SW480 (cell line): ENCODE measurements at regions not wholly inside any gene's neighbourhood (a gene's known extent, or its start where the extent isn't known, plus 50 kb on each side); places are given as distances from the start of the nearest gene placed in this dataset.

Source experiments
- DNase-seq: peaks from one replicate; pipeline ENCODE4 v3.0.0-alpha.2; 2016; ENCODE audit warnings: low spot score

GRCh38 chr2:52934920-52935640, 832.5 kb upstream of the CHAC2 start:
- no peak for DNase-seq

DNA sequence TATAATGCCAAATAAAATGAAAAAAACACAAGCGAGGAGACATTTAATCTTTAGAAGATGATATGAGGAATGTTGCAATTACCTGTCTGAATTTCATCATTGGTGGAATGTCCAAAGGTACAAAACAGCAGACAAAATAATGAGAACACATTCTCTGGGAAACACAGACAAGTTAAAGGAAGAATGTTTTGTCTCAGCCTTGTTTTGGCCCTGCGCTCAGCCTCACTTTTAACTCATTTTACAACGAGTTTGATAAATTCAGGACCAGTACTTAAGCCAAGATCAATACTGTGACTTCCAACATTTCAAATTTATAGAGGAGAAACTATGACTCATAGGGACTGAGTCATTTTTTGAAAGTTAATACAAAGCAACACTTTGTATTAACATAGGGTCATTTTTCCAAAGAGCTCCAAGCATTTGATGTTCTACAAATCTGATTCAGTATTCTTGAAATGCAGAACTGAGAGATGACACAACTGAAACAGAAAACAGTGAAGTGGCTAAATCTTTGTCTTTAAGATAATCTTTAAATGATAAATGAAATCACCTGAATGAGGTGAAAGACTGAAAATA, 833.2 kb upstream of the CHAC2 start:
- DNase-seq, result peak; percentile 75

DNA sequence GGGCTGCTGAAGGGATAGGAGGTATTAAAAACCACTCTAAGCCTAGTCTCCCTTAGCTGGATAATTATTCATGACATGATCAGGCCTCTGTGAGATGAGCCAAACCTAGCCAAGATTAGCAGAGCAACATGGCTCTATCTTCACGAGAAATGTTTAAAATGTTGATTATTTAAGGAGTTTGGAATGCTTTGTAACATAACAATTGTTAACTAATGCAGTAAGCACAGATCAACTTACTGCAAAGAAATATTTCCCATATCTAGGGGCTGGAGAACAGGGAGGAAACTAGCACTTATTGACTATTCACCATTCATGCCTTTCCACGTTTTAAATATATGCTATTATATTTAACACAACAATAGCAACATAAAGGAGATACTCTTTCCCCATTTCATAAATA, 833.7 kb upstream of the CHAC2 start:
- DNase-seq, result no peak

GRCh38 chr2:52931660-52932059, 835.9 kb upstream of the CHAC2 start:
- DNase-seq, result no peak

DNA sequence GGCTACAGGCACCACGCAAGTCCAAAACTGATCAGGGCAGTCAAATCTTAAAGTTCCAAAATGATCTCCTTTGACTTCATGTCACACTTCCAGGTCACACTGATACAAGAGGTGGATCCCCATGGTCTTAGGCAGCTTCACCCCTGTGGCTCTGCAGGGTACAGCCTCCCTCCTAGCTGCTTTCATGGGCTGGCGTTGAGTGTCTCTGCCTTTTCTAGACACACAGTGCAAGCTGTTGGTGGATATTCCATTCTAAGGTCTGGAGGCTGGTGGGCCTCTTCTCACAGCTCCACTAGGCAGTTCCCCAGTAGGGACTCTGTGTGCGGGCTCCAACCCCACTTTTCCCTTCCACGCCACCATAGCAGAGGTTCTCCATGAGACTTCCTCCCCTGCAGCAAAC, 838.2 kb upstream of the CHAC2 start:
- DNase-seq, result no peak

DNA sequence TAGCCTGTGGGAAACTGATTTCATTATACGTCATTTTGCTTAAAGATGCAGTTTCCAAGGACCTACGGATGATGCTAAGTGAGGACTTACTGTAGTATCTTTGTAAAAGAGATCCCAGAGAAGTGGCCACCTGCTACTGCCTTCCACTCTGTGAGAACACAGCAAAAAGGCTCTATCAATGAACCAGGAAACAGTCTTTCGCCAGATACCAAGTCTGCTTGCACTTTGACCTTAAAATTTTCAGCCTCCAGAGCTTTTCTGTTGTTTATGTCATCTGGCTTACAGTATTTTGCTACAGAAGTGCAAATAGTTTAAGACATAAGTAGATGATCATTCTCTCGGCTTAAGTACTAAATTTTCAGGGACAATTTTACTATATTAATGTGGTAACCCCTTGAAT, 847.9 kb upstream of the CHAC2 start:
- no peak for DNase-seq

- no peak for DNase-seq
These were observed 849.1 kb upstream of the CHAC2 start for GRCh38 chr2:52918551-52918950.

- DNase-seq, result no peak
These were observed 850.6 kb upstream of the CHAC2 start for GRCh38 chr2:52916981-52917380.

GRCh38 chr2:52904355-52904891, 863.2 kb upstream of the CHAC2 start:
- DNase-seq, result no peak

DNA sequence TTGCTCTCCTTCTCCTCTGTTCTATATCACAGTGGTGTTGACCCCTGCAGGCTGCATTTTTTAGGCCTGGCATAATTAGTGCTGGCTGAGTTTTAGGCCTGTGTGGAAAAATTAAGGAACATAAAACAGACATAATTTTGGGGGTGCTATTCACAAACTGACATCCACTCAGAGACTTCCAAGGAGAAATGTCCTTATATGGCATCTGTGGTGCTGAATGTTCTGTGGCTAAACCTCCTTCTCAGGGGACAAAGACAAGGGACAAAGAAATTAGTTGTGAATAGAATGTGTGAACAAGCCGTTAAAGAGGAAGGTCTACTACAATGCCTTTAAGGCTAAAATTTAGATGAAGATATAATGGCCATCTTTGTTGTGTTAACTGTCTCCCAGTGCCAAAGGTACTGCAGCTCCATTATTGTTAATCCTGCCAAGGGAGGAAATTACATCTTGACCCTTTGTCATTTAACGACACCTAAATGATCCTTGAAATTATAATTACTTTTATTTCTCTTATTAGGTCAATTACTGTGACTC, 870.0 kb upstream of the CHAC2 start:
- no peak for DNase-seq

- DNase-seq, result no peak
These were observed 871.8 kb upstream of the CHAC2 start for GRCh38 chr2:52895726-52896340.

DNA sequence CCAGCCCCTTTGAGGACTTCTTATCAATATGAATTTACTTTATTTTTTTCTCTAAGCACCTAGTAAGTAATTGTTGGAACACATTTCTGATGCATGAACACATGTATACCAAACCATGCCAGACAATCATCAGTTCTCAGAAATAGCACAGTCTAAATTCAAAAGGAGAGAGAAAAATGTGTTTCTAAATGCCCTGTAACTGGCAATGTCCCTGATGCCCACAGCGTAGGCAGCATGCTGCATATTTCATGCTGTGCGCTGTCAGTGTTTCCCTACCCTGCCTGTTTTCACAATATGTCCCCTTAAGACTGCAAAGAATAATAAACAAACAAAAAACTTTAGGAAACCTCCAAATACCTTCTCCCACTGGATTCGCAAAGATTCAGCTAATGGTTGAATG, 881.0 kb upstream of the CHAC2 start:
- no peak for DNase-seq

DNA sequence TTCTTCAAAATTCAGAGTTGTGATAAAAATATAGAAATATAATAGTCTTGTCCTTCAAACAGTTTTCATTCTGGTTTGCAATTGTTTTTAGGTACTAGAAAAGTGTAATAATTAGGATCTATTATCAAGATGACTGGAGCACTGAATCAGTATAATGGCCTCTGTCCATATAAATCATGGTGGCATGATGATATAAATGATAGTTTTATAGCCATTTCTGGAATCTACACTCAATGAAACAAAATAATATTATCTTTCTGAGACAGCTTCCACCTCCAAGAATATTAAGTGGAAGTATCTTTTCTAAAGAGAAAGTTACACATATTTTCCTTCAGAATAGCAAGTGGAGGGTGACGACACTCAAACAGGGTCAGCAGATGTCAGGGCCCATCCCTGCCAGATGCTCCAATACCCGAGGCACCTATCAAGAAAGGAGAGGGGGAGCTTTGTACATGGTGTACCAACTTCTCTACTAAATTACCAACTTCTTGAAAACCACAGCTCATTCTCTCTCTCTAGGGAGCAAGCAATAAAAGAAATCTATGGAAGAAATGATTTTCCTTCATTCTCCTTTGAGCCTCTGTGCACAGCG, 882.7 kb upstream of the CHAC2 start:
- DNase-seq, result no peak

DNA sequence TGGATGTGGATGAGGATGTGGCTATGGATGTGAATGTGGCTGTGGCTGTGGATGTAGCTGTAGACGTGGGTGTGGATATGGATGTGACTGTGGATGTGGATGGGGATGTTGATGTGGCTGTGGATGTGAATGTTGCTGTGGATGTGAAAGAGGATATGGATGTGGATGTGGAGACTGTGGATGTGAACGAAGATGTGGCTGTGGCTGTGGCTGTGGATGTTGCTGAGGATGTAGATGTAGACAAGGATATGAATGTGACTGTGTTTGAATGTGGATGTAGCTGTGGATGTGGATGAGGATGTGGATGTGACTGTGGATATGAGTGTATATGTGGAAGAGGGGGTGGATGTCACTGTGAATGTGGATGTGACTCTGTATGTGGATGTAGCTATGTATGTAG, 884.6 kb upstream of the CHAC2 start:
- DNase-seq, result no peak

- DNase-seq, result no peak
These were observed 886.0 kb upstream of the CHAC2 start for GRCh38 chr2:52881606-52882005.

GRCh38 chr2:52880872-52881271, 886.7 kb upstream of the CHAC2 start:
- no peak for DNase-seq

DNA sequence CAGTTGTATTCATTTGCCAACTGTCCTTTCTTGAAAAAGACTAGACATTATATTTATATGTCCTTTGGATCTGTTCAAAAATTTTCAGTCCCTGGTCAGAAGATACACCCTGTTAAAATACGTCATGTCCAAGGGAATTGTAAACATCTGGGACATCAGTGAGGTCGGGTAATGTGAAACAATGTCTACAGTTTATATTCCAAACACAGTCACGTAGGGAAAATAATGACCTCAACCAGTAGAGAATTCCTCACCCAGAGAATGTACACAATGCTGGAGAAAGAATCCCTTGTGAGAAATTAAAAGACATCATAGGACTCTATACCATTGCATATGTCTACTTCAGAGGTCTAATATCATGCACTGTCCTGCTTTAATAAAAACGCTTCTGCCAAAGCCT, 888.0 kb upstream of the CHAC2 start:
- no peak for DNase-seq

- no peak for DNase-seq
These were observed 889.9 kb upstream of the CHAC2 start for GRCh38 chr2:52877703-52878102.

- DNase-seq, result no peak
These were observed 893.0 kb upstream of the CHAC2 start for GRCh38 chr2:52874466-52875106.

DNA sequence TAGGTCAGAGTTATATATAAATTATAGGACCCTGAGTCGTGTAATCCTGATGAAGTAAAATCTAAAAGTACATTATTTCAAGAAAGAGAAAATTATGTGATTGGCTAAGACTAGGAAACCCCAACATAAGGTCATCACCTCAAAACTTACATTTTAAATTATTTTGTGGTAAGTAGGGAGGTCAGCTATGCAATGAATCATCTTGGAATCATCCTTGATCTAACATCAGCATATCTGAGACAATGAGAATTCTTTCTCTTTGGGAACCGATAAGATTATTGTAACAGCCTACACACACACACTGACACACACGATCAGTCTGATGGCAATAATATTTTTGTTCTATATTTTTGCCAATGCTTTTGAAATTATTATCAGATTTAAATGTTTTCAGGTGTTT, 904.8 kb upstream of the CHAC2 start:
- no peak for DNase-seq

DNA sequence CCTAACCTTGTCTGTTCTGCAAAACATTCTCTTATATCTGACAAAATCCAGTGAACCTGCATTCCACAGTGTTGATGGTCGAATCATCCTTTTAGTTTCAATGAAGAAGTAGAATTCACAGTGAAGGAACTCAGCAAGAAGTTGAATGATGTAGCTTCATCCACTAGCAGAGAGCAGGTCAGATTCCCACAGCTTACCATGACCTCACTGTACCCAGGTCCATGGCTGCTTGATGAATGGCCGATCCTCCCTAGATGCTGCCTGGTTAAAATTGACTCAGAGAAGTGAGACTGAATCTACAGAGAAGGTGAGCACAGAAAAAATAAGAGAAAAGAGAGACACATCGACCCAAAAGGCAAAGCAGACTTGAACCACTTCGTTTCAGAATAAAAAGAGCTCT, 906.0 kb upstream of the CHAC2 start:
- DNase-seq, result no peak

GRCh38 chr2:52859065-52859464, 908.5 kb upstream of the CHAC2 start:
- no peak for DNase-seq
